HCT116 (cell line): ENCODE measurements at regions not wholly inside any gene's neighbourhood (a gene's known extent, or its start where the extent isn't known, plus 50 kb on each side); places are given as distances from the start of the nearest gene placed in this dataset.

Experiments
- CEBPB ChIP-seq: IDR thresholded peaks from 2 replicates; pipeline ENCODE4 v1.6.1; 2012; ENCODE audit warnings: low read depth
- EZH2 ChIP-seq: fragments of 200-600 bp; sonication (generic); IDR thresholded peaks from 2 replicates; pipeline ENCODE4 v1.6.1; 2017; ENCODE audit warnings: antibody characterized with exemption, mixed run types
- POLR2A ChIP-seq: IDR thresholded peaks from 2 replicates; pipeline ENCODE4 v1.7.0; 2011; ENCODE audit warnings: borderline replicate concordance; ENCODE audit not compliant: insufficient read depth, insufficient read length; ENCODE audit errors: extremely low read depth
- SIN3A ChIP-seq: IDR thresholded peaks from 2 replicates; pipeline ENCODE4 v1.6.1; 2012; ENCODE audit warnings: low read depth
- TF ChIP-seq, protein P1 (sequence below): IDR thresholded peaks from 2 replicates; pipeline ENCODE4 v1.6.1; 2012; ENCODE audit warnings: low read depth

DNA sequence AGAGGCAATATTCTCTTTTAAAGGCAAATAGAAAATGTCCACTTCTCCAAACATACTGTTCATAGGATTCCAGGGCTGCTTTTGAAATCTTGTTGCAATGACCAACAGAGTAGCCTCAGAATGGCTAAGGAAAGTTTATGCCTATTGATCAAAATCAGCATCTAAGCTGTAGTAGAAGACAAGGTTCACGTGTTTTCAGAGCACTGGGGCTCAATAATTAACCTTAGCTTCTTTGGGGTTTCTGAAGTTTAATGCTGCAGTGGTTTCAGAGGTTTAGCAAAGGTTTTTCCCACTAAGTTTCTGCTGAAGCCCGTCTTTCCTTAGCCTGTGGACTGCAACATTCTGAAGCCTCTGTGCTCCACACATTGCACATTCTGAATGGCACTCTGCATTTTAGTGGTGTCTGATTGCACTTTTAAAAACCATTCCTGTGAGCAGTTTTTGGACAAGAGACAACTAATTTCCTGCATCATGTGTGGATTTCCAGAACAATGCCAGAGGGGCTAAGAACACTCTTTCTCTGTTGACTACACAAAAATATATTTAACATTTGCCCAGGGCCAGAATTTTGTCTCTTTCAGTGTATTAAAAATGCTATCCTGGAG lies 342.5 kb downstream of the PTEN start:
- TF ChIP-seq EZH2 (no peak), POLR2A (no peak), CEBPB (no peak), SIN3A (no peak)
- TF ChIP-seq, protein P1, sequence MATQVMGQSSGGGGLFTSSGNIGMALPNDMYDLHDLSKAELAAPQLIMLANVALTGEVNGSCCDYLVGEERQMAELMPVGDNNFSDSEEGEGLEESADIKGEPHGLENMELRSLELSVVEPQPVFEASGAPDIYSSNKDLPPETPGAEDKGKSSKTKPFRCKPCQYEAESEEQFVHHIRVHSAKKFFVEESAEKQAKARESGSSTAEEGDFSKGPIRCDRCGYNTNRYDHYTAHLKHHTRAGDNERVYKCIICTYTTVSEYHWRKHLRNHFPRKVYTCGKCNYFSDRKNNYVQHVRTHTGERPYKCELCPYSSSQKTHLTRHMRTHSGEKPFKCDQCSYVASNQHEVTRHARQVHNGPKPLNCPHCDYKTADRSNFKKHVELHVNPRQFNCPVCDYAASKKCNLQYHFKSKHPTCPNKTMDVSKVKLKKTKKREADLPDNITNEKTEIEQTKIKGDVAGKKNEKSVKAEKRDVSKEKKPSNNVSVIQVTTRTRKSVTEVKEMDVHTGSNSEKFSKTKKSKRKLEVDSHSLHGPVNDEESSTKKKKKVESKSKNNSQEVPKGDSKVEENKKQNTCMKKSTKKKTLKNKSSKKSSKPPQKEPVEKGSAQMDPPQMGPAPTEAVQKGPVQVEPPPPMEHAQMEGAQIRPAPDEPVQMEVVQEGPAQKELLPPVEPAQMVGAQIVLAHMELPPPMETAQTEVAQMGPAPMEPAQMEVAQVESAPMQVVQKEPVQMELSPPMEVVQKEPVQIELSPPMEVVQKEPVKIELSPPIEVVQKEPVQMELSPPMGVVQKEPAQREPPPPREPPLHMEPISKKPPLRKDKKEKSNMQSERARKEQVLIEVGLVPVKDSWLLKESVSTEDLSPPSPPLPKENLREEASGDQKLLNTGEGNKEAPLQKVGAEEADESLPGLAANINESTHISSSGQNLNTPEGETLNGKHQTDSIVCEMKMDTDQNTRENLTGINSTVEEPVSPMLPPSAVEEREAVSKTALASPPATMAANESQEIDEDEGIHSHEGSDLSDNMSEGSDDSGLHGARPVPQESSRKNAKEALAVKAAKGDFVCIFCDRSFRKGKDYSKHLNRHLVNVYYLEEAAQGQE: no peak
